GM19240 (cell line): ENCODE measurements at regions not wholly inside any gene's neighbourhood (a gene's known extent, or its start where the extent isn't known, plus 50 kb on each side); places are given as distances from the start of the nearest gene placed in this dataset.
"Not testable (repeated sequence)": the region's sequence is repeated elsewhere in the genome, so short reads cannot be mapped to it uniquely, and the experiment has no call there.

Experiments
- DNase-seq: peaks from one replicate; pipeline ENCODE4 v3.0.0; 2011; ENCODE audit warnings: low spot score; ENCODE audit not compliant: insufficient read length

DNA sequence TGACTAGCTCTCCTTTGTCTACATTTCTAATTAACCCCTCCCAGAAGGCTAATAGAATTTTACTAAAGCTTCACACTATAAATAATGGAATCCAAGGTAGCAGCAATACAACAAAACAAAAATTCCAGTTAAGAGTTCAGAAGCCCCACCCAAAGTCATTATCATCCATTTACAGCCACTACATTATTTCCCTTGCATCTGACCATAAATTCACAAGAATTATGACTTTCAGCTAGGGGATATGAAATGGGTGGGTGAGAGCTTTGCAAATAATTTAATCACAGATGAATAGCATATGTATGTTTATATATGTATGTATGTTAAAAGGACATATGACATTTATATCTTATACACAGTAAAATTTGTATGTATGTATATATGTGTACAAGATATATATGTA, 65.3 kb upstream of the PTGDR start:
- DNase-seq = no peak

DNA sequence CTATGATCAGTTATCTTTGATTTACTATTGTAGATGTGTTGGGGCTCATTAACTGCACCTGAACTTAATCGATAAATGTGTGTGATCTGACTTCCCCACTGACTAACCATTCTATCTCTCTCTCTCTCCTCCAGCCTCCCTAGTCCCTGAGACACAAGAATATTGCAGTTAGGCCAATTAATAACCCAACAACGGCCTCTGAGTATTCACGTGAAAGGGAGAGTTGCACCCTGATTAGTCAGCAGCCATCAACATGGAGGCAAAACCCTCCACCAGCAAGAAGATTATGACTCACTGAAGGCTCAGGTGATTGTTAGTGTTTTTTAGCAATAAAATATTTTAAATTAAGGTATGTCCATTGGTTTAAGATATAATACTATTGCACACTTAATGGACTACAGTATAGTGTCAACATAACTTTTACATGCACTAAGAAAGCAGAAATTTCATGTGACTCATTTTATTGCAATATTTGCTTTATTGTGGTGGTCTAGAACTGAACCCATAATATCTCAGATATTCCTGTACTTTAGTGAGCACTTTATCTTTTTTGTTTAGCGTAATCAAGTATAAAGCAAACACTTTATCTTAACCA, 77.1 kb upstream of the PTGDR start:
- no peak for DNase-seq

DNA sequence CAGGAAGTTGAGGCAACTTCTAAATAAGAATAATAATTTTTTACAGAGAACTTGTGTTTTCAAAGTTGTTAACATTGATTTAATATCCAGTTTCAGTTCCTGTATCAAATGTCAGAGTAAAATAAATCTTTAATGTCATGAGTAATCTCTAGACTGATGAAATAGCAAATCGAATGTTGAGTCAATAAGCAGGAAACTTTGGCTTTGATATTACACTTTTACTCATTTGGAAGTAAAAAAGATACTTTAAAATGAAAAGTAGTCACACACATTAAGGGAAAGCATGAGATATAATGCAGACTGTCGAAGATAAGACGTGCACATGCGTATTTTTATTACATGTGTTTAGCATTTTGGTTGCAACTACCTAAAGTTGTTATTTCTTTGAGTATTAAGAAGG, 78.2 kb upstream of the PTGDR start:
- no peak for DNase-seq

DNA sequence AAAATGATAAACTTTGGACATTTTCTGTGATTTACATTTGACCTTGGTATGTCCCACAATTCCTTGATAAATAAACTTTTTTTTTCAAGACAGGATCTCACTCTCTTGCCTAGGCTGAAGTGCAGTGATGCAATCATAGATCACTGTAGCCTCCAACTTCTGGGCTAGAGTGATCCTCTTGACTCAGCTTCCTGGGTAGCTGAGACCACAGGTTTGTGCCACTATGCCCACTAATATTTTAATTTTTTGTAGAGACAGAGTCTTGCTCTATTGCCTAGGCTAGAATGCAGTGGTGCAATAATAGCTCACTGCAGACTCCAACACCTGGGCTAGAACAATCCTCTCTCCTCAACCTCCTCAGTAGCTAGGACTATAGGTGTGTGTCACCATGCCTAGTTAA, 79.1 kb upstream of the PTGDR start:
- no peak for DNase-seq

DNA sequence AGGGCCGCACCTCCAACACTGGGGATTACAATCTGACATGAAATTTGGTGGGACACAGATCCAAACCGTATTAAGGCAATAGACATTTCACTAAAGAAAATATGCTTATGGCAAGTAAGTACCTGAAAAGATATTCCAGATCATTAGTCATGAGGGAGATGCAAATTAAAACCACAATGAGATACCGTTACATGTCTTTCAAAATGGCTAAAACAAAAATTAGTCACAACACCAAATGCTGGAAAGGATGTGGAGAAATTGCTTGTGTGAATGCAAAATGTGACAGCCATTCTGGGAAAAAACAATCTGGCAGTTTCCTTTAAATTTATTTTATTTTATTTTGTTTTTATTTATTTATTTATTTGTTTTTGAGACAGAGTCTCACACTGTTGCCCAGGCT, 82.3 kb upstream of the PTGDR start:
- no peak for DNase-seq

DNA sequence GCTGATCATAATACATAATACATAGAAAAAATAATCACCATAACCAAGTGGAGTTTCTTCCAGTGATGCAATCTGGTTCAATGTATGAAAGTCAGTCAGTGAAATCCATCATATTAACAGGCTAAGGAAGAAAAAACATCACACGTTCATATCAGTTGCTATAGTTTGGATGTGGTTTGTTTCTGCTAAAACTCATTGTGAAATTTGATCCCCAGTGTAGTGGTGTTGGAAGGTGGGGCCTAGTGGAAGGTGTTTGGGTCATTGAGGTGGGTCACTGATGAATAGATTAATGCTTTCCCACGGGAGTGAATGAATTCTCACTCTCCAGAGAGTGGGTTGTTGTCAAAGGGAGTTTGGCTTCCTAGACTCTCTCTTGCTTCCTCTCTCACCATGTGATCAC, 84.6 kb upstream of the PTGDR start:
- DNase-seq = no peak

DNA sequence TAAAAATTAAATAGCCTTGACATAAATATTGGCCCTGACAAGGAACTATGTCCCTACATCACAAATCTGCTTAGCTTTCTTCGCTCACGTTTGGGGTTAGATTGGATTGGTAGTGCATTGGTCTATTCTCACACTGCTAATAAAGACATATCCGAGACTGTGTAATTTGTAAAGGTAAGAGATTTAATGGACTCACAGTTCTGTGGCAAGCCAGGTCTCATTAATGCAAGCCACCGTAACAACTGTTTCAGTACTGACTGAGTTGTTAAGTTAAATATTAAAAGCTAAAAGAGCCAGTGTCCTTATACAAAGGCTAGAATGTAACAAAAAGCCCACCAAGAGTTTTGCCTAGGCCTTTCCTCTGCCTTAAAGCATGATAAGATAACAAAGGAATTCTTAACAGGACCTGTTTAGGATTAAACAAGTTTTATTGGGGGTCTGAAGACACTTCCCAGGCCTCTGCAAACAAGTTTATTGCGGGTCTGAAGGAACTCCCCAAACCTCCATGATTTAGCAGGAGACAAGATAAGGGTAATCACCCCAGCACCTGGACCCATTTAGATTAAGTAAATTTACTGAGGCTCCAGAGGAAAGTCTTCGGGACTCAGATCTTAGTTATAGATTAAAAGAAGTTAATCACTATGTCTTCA, 88.2 kb upstream of the PTGDR start:
- DNase-seq = no peak

DNA sequence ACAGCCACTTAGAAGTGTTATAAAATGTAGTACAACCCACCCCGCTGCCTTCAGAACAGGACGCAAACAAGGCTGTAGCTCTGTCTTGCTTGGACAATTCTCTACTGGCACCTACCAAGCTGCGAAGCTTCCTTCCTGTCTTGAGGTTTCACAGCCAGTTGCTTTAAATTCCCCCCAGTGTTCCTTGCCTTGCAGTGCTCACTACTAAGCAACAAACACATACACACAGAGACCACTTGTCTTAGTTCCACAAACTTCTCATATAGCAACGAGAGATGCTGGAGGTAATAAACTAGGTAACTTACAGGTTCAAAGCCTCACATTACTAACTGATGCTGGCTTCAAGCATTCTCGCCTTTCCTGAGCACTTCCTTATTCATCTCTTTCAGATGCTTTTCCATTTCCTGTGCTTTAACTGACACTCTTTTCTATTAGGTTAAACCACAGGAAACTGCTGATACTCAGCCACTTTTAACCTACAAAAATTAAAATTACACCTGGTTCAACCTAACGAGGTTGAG, 91.5 kb upstream of the PTGDR start:
- no peak for DNase-seq

DNA sequence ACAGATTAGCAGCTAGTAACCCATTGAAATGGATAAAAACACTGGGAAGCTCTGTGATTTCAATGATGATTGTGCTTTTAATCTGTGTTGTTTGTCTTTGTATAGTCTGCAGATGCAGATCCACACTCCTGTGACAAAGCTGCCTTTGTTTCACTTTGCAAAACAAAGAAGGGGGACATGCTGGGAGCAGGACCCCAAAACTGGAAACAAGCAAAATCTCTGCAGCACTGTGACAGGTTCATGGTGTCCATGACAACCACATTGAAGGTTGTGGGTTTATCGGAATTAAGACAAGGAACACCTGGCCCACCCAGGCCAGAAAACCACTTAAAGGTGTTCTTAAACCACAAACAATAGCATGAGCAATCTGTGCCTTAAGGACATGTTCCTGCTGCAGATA, 95.6 kb upstream of the PTGDR start:
- DNase-seq = not testable (repeated sequence)

DNA sequence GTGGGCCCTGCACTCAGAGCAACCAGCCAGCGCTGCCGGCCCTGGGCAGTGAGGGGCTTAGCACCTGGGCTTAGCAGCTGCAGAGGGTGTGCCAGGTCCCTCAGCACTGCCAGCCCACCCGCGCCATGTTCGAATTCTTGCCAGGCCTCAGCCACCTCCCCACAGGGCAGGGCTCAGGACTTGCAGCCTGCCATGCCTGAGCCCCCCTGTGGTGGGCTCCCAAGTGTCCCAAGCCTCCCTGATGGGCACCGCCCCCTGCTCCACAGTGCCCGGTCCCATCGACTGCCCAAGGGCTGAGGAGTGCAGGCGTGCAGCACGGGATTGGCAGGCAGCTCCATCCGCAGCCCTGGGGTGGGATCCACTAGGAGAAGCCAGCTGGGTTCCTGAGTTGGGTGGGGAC, 98.0 kb upstream of the NID2 start:
- no peak for DNase-seq

DNA sequence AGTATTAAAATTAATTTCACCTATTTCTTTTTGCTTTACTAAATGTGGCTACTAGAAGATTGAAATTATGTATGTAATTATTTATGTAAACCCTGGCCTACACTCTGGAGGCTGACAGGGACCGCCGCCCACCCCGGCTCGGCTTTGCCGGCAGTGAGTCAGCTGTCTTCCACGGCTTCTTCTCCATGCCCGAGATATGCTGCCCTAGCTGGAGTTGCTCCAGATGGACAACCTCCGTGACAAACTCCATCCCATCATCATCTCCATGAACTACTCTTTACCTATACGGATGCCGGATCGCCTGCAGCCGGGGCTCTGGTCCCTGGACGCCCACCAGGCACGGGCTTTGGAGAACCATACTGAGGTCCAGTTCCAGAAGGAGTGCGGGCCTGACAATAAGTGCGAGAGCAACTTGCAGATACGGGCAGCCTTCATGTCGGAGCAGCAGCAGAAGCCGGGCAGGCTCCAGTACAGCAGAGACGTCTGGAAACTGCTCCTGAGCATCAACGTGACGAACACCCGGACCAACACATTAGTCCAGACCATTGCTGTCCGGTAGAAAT, 86.9 kb upstream of the NID2 start:
- no peak for DNase-seq

DNA sequence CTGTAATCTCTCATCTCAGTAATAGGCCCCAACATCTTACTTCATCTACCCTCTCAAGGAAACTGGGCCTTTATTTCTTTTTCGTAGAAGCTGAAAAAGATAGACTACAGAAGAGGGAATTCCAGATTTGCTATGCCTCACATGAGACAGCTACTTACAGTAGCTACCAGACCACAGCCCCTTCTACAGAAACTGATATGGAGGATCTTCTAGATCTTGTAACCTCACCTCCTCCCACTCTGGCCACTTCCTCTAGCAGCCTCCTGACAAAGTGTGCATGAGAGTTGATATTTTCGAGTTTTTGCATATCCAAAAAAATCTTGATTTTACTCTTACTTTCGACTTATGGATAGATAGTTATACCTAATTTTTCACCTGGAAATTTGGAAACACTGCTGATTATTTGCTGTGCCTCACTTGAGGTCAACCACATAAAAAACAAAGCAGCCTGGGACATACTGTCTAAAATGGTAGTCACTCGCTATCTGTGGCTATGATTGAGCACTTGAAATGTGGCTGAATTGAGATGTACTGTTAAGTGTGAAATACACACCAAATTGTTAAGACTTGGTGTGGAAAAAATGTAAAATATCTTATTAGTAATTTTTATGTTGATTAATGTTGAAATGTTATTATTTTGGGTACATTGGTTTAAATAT, 86.3 kb upstream of the NID2 start:
- no peak for DNase-seq

DNA sequence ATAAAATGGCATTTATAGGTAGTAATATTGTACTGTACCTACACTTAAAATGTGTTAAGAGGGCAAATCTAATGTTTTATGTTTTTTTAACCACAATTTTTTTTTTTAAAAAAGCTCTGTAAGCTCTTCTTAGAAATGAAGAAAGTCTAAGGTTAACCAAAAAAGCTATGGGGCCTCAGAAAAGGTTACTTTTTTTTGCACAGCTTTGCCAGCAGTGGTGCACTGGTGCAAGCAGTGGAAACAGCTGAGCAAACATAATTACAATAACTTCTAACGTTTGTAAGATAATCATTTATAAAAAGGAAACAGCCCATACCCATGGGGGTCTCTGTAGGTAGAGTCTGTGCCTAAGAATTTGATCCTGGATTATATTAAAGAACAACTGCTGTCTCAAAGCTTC, 85.1 kb upstream of the NID2 start:
- no peak for DNase-seq

DNA sequence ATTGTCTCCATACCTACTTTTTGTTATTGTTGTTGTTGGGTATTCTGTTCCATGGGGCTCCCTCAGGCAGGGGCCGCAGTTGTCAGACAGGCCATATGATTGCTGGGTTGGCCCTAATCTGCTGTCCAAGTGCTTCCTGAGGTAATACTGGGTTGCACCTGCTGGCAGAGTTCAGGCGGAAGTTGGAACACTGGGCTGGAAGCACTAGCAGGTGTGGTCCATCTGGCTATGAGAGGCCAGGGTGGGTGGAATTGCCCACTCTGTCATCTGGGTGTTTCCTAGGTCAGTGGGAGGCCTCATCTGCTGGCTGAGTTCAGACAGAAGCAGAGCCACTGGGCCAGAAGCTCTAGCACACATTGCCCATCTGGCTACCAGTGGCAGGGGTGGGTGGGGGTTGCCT, 81.3 kb upstream of the NID2 start:
- DNase-seq = no peak

DNA sequence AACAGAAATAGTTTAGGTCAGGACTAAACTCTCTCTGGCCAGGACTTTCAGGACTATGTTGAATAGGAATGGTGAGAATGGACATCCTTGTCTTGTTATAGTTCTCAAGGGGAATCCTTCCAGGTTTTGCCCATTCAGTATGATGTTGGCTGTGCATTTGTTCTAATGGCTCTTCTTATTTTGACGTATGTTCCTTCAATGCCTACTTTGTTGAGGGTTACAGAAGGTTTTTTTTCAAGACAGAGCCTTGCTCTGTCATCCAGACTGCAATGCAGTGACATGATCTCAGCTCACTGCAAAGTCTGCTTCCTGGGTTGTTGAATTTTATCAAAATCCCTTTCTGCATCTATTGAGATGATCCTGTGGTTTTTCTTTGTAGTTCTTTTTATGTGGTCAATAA, 79.5 kb upstream of the NID2 start:
- DNase-seq = no peak

DNA sequence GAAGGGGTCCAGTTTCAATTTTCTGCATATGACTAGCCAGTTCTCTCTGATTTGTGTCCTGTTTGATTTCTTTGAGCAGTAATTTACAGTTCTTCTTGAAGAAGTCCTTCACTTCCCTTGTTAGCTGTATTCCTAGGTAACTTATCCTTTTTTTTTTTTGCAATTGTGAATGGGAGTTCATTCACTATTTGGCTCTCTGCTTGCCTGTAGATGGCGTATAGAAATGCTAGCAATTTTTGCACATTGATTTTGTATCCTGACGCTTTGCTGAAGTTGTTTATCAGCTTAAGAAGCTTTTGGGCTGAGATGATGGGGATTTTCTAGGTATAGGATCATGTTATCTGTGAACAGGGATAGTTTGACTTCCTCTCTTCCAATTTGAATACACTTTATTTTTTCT, 77.6 kb upstream of the NID2 start:
- no peak for DNase-seq

DNA sequence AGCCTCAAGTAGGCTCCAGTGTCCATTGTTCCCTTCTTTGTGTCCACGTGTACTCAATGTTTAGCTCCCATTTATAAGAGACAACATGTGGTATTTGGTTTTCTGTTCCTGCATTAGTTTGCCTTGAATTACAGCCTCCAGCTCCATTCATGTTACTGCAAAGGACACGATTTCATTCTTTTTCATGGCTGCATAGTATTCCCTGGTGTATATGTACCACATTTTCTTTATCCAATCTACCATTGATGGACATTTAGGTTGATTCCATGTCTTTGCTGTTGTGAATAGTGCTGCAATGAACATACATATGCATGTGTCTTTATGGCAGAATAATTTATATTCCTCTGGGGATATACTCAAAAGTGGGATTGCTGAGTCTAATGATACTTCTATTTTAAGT, 75.2 kb upstream of the NID2 start:
- DNase-seq = not testable (repeated sequence)

DNA sequence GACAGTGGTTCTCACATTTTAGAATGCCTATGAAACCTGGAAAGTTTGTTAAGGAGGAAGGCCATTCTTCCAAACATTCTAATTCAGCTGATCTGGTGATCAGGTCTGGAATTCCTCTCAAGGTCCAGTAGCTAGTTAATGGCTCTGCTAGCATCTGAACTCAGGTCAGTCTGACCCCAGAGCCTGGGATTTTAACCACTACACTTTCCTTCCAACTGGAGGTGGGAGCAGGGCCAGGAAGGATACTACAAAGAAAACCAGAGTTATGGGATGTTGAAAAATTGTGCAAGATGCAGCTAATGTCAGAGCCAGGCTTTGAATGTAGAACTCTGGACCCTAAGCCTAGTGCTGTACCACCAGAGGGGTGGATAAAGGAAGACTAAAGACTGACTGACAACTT, 73.6 kb upstream of the NID2 start:
- DNase-seq = no peak

DNA sequence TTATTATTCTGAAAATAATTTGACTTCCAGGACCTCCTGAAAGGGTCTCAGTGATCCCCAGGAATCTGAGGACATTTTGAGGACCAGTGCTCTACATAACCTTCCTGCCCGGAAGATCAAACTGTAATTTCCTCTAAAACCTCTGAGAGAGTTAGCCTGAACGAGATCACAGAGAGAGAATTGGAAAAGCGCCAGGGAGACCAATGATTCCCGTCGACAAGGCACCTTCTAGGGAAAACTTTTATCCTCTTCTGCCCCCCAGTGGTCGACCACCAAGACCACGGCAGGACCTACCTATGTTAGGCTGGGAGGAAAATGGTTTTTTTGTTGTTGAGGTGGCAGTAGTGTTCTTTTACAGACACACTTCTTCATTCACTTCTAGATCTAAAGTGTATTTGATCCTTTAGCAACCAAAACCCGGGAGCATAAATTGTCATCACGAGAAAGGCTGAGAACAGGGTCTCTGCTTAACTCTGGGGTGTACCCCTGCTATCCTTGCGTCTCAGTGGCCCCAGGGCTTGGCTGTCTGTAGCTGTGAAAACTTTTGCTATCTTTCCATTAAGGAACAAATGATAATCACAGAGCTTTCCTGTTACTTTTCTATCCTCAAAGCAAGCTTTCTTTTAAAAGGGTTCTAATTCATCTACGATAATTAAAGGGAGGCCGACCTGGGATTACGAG, 62.9 kb upstream of the NID2 start:
- DNase-seq = peak; percentile 38

DNA sequence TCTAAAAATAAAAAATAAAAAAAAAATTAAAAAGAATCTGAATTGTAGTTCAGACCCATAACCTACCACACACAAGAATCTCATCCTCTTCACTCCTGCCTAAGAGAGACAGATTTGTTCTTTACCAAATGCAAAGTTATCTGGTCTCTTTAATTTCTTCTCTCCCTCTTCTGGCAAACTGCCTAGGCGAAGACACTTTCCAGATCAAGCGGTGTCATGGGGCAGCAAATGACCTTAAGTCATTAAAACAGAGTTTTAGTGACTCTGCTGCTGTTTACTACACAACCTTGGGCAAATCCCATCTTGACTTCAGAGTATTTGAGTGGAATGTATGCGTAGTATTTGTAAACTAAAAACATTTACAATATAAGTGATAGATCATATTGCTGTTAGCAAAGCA, 60.9 kb upstream of the NID2 start:
- DNase-seq = no peak

DNA sequence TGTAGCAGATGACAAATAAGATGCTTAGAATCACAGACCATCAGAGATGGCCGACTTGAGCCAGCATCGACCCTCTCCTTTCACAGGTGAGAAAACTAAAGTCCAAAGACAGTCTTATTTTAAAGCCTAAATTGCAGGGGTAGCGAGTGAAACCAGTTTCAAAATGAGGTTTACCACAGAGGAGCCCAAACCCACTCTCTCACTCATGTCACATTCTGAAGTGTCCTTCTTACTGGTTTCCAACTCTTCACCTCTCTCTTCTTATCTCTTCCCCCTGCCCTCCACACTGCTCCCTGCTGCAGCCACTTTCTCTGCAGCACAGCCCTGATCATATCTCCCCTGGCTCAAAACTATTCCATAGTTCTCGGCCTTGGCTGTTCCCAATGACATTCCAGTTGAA, 57.0 kb upstream of the NID2 start:
- DNase-seq = no peak
